GM12875 (cell line): ENCODE measurements at regions not wholly inside any gene's neighbourhood (a gene's known extent, or its start where the extent isn't known, plus 50 kb on each side); places are given as distances from the start of the nearest gene placed in this dataset.

Source experiments
- H3K4me3 ChIP-seq: one replicate; pipeline ENCODE4 v1.5.1; 2011; ENCODE audit warnings: low read depth, low read length, control low read depth
- TF ChIP-seq, protein P1 (sequence below): IDR thresholded peaks from 2 replicates; pipeline ENCODE4 v1.5.1; 2011; ENCODE audit warnings: low read depth, mild to moderate bottlenecking, control low read depth, inconsistent platforms, low read length, moderate library complexity, borderline replicate concordance; ENCODE audit not compliant: insufficient read depth

DNA sequence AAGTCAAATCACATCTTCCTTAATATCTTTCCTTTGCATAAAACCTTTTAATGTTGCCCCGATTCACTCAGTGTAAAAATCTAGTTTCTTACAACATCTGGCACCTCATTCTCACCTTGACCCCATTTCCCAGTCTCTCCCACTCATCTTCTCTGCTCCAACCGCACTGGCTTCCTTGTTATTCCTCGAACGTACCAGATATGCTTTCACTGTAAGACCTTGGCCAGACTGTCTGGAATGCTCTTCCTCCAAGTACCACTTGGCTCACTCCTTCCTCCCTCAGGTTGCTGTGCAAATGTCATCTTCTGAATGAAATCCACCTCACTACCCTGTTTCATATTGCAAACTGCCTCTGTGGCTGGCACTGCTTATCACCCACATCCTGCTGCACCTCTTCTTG, 433.6 kb downstream of the HAPSTR1 start:
- H3K4me3 ChIP-seq = no peak overlapping the region
- TF ChIP-seq, protein P1, sequence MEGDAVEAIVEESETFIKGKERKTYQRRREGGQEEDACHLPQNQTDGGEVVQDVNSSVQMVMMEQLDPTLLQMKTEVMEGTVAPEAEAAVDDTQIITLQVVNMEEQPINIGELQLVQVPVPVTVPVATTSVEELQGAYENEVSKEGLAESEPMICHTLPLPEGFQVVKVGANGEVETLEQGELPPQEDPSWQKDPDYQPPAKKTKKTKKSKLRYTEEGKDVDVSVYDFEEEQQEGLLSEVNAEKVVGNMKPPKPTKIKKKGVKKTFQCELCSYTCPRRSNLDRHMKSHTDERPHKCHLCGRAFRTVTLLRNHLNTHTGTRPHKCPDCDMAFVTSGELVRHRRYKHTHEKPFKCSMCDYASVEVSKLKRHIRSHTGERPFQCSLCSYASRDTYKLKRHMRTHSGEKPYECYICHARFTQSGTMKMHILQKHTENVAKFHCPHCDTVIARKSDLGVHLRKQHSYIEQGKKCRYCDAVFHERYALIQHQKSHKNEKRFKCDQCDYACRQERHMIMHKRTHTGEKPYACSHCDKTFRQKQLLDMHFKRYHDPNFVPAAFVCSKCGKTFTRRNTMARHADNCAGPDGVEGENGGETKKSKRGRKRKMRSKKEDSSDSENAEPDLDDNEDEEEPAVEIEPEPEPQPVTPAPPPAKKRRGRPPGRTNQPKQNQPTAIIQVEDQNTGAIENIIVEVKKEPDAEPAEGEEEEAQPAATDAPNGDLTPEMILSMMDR = no peak

DNA sequence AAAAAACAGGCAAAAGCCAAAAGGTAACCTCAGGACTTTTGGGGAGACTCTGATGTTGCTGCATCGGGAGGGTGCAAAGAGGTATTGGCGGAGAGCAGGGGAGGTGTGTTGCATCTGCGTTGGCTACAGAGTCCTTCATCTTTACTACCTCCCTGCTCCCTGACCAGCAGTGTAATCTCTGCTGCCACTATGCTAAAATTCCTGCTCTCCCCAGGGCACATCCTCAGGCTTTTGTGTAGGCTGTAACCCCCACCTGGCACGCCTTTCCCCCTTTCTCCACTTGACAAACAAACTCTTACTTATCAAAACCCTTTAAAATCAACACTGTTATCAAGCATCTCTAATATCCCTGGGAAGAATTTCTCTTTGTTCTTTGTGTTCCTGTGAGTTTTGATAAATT, 435.3 kb downstream of the HAPSTR1 start:
- no peak overlapping the region for H3K4me3 ChIP-seq
- TF ChIP-seq, protein P1 = no peak

DNA sequence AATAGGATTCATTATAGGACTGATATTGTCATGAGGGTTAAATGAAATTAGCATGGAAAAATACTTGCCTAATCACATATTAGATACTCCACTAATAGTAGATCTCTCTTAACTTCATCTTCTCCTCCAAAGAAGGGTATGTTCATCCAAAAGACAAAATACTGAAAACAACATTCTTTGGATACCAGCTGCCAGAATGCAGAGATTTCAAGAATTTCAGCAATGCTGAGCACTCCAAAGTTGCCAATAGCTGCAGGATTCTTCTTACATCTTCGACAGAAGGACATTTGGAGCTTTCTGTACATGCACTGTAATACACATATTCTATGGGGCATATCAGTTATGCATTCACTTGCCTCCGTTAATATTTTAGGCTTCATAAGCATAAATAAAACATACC, 436.5 kb downstream of the HAPSTR1 start:
- TF ChIP-seq, protein P1 = no peak
- H3K4me3 ChIP-seq = no peak overlapping the region

DNA sequence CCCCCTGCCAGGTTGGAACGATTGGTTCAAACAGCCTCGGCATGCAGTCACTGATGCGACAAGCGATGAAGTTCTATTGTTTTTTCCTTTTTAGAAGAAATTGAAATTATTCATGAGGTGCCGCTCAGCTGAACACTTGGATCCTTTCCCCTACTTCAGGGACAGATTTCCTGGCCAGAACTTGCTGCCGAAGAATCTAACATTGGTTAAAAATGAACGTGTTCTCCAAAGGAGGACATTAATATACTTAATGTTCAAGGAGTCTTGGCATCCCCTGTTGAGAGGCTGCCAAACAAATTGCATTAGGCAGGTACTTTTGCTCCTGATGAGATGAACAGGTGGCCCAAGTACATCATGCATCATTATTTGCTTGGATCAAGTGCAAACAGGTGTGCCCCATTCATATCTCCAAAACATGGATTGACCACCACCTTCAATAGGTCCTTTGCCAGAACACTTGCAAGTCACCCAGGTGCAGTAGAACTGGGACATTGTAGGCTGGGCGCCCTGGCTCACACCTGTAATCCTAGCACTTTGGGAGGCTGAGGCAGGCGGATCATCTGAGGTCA, 437.2 kb downstream of the HAPSTR1 start:
- TF ChIP-seq, protein P1 = no peak

GRCh38 chr16:9533042-9533441, 441.6 kb downstream of the HAPSTR1 start:
- H3K4me3 ChIP-seq = no peak overlapping the region
- TF ChIP-seq, protein P1 = no peak

More for the DNA sequence above, 437.2 kb downstream of the HAPSTR1 start:
- no peak overlapping the region for H3K4me3 ChIP-seq

- H3K4me3 ChIP-seq = no peak overlapping the region
- TF ChIP-seq, protein P1 = no peak
Measured at GRCh38 chr16:9534759-9535158, 443.3 kb downstream of the HAPSTR1 start.

GRCh38 chr16:9536905-9537304, 445.5 kb downstream of the HAPSTR1 start:
- no peak overlapping the region for H3K4me3 ChIP-seq
- TF ChIP-seq, protein P1 = no peak
